GM12892 (cell line): ENCODE measurements at regions not wholly inside any gene's neighbourhood (a gene's known extent, or its start where the extent isn't known, plus 50 kb on each side); places are given as distances from the start of the nearest gene placed in this dataset.

Source experiments
- POLR2AphosphoS5 ChIP-seq: IDR thresholded peaks from 2 replicates; pipeline ENCODE4 v1.6.1; 2011; ENCODE audit warnings: low read depth, low read length, control low read depth
- TAF1 ChIP-seq: IDR thresholded peaks from 2 replicates; pipeline ENCODE4 v1.6.1; 2011; ENCODE audit warnings: low read depth, mild to moderate bottlenecking, control low read depth, low read length, borderline replicate concordance

DNA sequence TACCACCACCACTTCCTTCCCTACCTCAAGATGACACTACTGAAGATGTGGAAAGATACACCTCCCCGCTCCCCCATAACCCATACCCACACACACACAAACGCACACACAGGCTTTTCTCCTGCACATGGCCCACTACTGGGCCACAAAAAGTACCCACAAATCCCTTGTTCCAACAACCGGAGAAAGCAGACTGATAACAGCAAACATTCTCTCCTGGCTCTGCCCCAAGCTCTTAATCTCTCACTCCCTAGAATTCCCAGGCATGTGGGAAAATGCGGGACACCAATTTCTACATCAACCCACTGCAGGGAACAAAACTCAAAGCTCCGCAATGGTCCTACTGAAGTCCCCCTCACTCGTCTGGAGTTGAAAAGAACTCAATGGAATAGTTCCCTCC, 611.0 kb upstream of the KLF4 start:
- TF ChIP-seq POLR2AphosphoS5 = no peak
- TF ChIP-seq TAF1 = no peak
